Testis (tissue), 2 donors: ENCODE measurements at regions not wholly inside any gene's neighbourhood (a gene's known extent, or its start where the extent isn't known, plus 50 kb on each side); places are given as distances from the start of the nearest gene placed in this dataset.
"Not testable (repeated sequence)": the region's sequence is repeated elsewhere in the genome, so short reads cannot be mapped to it uniquely, and the experiment has no call there.

Experiments
- DNase-seq: peaks from one replicate; pipeline ENCODE4 v3.0.0-alpha.2; 2019
- H3K27ac ChIP-seq, 2 donors: fragments of 200-600 bp; sonication (generic); one replicate each; pipeline ENCODE4 v1.5.1; 2019
- H3K27me3 ChIP-seq: fragments of 200-600 bp; sonication (generic); one replicate; pipeline ENCODE4 v1.5.1; 2019
- H3K36me3 ChIP-seq: fragments of 200-600 bp; sonication (generic); one replicate; pipeline ENCODE4 v1.5.1; 2017; ENCODE audit warnings: low read depth; ENCODE audit errors: missing control alignments
- H3K4me1 ChIP-seq: fragments of 200-600 bp; sonication (generic); one replicate; pipeline ENCODE4 v1.5.1; 2019
- H3K4me3 ChIP-seq, 2 donors: fragments of 200-600 bp; sonication (generic); one replicate each; pipeline ENCODE4 v1.5.1; 2017 to 2019
- H3K9me3 ChIP-seq: fragments of 200-600 bp; sonication (generic); one replicate; pipeline ENCODE4 v1.5.1; 2017
- CTCF ChIP-seq, 3 experiments: fragments of 450-650 bp in 2 of 3; fragments of 200-600 bp in 1 of 3; sonication (generic) in 1 of 3; IDR thresholded peaks; one replicate each; pipeline ENCODE4 v1.5.1; 2016 to 2019; ENCODE audit warnings: antibody characterized with exemption in 3 of 3, mild to moderate bottlenecking in 2 of 3, moderate library complexity in 1 of 3
- POLR2A ChIP-seq: fragments of 450-650 bp; IDR thresholded peaks from one replicate; pipeline ENCODE4 v1.6.1; 2017; ENCODE audit warnings: antibody characterized with exemption, mild to moderate bottlenecking, moderate library complexity
- WGBS, 2 donors: methylation state at CpG; one replicate each; pipeline ENCODE4 v1.1.5; 2018; 5-methylcytosine and 5-hydroxymethylcytosine counted together
- intact Hi-C: fragments of 100-400 bp; cut with DNase I; formaldehyde crosslinking; loops from one replicate; pipeline ENCODE4 v1.15.1; 2023; ENCODE audit warnings: low total_unique reads

GRCh38 chr17:14730821-14731220, 429.9 kb downstream of the HS3ST3B1 start:
- DNase-seq, result no peak
- H3K36me3 ChIP-seq, result no peaks in the 10 kb centered on the region
- 93 to 97% methylated on average over 2 of the region's 2 CpGs for WGBS, 2 donors
- intact Hi-C loops, result no loop called here
- H3K27ac ChIP-seq, result no peak overlapping the region
- no peaks in the 10 kb centered on the region for H3K27me3 ChIP-seq
- TF ChIP-seq POLR2A (no peak), CTCF (IDR thresholded peaks at IDR 0.05) (no peak)
- H3K9me3 ChIP-seq, result no peaks in the 10 kb centered on the region
- H3K4me1 ChIP-seq, result no peaks in the 10 kb centered on the region
- no peak overlapping the region for H3K4me3 ChIP-seq

- Histone ChIP-seq H3K9me3 (no peaks in the 10 kb centered on the region), H3K27me3 (no peaks in the 10 kb centered on the region), H3K27ac (no peak overlapping the region), H3K36me3 (no peaks in the 10 kb centered on the region), H3K4me3 (no peak overlapping the region), H3K4me1 (no peaks in the 10 kb centered on the region)
- TF ChIP-seq CTCF (IDR thresholded peaks at IDR 0.05), result no peak
- no peak for TF ChIP-seq POLR2A
- intact Hi-C loops, result no loop called here
- WGBS, 2 donors, result 53 to 56% methylated on average over 4 of the region's 4 CpGs
- DNase-seq, result no peak
Observed at GRCh38 chr17:14725729-14726128, 424.8 kb downstream of the HS3ST3B1 start.

- H3K27ac ChIP-seq, result no peak overlapping the region
- DNase-seq, result no peak
- H3K36me3 ChIP-seq, result no peaks in the 10 kb centered on the region
- no peaks in the 10 kb centered on the region for H3K9me3 ChIP-seq
- no peak for TF ChIP-seq POLR2A
- no peak for TF ChIP-seq CTCF (IDR thresholded peaks at IDR 0.05)
- intact Hi-C loops, result no loop called here
- H3K27me3 ChIP-seq, result no peaks in the 10 kb centered on the region
- no peaks in the 10 kb centered on the region for H3K4me1 ChIP-seq
- no peak overlapping the region for H3K4me3 ChIP-seq
- 92 to 94% methylated on average over 2 of the region's 2 CpGs for WGBS, 2 donors
Observed at GRCh38 chr17:14724770-14725169, 423.9 kb downstream of the HS3ST3B1 start.

- H3K27me3 ChIP-seq, H3K4me3 ChIP-seq, DNase-seq, H3K9me3 ChIP-seq, H3K36me3 ChIP-seq, H3K27ac ChIP-seq, H3K4me1 ChIP-seq, intact Hi-C loops: not testable (repeated sequence)
- WGBS, 2 donors, result 100% methylated on average over 1 of the region's 1 CpG
Observed at GRCh38 chr17:14723349-14723748, 422.5 kb downstream of the HS3ST3B1 start.

- intact Hi-C loops, result no loop called here
- Histone ChIP-seq H3K4me3 (no peak overlapping the region), H3K36me3 (no peaks in the 10 kb centered on the region), H3K27me3 (no peaks in the 10 kb centered on the region), H3K4me1 (no peaks in the 10 kb centered on the region), H3K27ac (no peak overlapping the region), H3K9me3 (no peaks in the 10 kb centered on the region)
- 93 to 96% methylated on average over 3 of the region's 3 CpGs for WGBS, 2 donors
- TF ChIP-seq POLR2A (no peak), CTCF (IDR thresholded peaks at IDR 0.05) (no peak)
- DNase-seq, result no peak
Observed at GRCh38 chr17:14719942-14720341, 419.1 kb downstream of the HS3ST3B1 start.
